T-helper 1 cell (primary cell): ENCODE measurements at regions not wholly inside any gene's neighbourhood (a gene's known extent, or its start where the extent isn't known, plus 50 kb on each side); places are given as distances from the start of the nearest gene placed in this dataset.

Experiments
- DNase-seq, 5 donors: peaks; one replicate each; pipeline ENCODE4 v3.0.0-alpha.2; 2012 to 2020

DNA sequence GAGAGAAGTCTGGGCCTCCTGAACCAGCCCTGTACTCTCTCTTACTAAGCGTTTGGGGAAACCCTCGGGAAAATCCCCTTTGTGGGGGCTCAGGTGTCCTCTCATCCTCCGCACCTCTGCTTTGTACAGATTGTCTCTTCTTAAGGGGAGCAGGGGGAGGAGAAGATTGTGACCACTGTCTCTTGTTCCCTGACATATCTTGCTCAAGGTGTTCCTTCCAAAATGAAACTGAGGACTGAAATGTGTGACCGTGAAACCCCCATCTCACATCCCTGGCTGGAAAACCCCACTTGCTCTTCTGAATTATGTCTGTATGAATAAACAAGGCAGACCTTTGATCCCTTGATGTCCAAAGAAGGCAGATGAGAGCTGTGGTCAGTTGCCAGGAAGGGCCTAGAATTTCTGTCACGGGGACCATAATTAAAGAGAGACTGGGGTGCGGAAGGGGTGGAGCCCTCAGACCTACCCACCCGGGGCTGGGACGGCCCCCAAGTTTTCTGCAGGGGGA, 369.8 kb downstream of the AACS start:
- no peak for DNase-seq

DNA sequence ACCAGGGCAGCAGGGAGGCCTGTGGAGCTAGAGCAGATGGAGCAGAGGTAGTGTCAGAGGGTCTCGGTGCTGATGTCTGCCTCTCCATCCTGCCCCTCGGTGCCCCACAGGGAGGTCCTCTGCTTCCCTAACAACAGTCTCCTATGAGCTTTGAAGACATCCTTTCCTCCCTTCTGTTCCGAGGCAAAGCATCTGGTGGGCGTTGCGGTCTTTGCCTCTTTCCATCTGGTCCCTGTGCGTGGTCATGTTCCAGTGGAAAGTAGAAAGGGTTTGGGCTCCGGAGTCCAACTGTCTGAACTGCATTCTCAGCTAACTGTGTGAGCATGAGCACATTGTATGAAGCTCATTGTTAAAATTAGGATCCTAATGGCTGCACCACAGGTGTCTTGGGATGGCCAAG, 370.6 kb downstream of the AACS start:
- no peak for DNase-seq

DNA sequence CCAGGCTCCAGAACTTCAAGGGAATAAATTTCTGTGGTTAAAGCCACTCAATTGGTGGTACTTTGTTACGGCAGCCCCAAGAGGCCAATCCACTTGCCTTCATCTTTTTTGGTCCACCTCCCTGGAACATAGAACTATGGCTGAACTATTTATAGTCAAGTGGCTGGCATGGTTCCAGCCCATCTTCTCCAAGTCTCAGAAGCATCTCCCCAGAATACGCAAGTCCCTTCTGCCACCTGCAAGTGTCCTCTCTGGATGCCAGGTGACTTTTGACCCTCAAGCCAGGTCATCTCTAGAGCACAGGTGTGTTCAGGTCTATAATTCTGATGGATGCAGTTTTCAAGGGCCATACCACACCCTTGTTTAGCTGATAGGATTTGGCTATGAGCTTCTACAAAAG, 371.5 kb downstream of the AACS start:
- no peak for DNase-seq

DNA sequence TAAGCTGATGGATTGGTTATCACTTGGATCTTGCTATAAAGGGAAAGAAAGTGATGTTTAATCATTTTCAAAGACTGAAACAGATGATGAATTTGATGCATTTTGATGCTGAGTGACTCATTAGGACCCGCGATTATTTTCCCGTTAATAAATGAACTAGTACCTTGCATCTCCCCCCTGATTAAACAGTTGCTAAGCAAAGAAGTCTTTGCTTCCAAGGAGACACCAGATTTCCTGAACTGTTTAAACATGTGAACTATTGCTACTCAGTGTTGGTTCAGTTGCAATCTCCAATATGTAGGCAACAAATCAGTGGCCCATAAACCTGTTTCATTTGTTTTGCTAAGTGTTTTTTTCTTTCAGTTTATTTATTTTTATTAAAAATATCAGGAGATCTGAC, 375.2 kb downstream of the AACS start:
- no peak for DNase-seq

DNA sequence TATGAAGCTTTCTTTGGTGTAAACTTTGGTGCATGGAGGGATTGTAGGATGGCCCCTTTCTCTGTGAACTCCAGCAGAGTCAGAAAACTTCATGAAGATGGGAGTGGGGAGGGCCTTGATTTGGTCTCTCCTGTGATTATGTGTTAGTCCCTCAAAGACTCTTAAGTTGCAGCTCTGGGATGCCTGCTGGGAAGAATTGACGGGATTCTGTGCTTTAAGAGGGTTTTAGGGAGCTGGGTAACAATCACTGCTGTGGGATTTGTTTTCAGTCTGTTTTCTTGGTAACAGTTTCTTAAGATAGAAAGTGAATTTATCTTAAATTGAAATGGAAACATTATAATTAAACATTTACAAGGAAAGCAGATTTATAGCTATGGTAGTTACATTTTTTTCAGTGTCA, 378.1 kb downstream of the AACS start:
- no peak for DNase-seq

DNA sequence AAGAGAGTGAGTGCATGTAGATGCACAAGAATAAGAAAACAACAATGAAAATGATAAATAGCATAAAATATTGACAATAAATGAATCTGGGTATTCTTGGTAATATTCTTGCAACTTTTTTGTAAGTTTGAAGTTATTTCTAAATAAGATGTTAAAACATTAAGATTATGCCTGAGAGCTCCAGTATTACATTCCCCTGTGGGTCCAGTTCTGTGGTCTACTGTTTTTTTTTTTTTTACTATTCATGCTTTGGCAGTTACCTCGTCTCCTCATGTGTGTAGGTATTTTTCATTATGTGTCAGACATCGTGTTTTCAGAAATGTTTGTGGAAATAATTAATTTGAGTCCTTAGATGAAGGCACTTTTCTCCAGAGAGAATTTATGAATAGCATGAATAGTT, 386.2 kb downstream of the AACS start:
- no peak for DNase-seq

DNA sequence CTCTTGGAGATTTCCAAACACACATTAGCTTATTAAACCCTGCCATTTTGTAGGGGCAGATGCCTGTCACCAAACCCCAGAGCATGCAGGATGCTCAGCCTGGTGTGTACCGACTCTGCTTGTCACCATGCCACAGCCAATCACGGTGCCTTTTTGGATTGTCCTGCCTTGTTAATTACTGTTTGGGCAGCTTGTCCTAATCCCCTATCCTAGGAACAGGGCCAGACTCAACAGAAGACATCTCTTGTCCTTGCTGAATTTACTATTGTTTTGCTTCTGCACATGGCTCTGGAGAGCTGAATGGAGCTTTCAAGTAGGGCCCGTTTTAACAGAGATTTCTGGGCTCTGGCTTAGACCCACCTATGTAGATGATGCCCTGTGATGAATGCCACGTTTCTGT, 388.5 kb downstream of the AACS start:
- DNase-seq, result no peak

DNA sequence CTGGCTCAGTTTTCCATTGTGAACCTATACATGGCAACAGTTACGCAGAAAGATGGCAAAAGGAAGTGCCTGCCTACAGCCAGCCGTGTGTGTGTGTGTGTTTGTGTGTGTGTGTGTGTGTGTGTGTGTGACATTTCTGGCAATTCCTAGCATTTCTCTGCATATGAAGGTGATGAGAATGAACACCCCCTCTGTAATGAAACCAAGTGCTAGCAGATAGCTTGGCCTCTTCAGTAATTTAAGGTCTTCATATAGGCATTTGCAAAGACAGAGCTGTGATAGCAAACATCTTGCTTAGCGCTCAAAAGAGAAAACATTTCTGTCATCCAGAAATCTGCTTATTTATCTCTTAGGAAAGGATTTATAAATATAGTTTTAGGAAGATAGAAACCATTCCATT, 389.1 kb downstream of the AACS start:
- DNase-seq, result no peak

DNA sequence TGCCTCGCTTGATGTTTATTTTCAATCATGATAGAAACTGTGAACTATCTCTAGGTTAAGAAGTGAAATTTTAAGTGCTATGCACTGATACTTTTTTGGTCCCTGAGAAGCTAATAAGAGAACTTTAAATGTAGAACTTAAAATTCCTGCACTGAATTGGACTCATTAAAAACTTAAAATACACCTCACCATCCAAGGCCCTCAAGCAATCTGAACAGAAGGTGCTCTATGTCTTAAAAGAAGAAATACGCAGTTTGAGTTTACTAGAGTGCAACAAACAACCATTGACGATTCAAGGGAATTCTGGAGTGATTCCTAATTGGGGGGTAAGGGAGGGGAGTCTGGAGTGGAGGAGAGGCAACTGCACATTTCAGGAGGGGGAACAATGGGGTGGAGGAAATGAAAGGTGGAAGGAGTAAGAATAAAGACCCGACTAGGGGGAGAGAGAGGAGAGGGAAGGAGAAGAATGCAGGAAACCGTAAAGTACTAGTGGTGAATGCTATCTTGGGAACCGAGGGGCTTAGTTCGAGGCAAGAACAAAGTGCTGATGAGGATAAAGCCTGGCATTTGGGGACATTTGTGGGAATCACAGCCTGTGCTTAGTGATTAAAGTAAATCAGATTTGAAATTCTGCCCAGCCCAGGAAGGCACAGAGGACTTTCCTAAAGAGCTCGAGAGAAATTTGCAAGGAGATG, 389.7 kb downstream of the AACS start:
- no peak for DNase-seq

DNA sequence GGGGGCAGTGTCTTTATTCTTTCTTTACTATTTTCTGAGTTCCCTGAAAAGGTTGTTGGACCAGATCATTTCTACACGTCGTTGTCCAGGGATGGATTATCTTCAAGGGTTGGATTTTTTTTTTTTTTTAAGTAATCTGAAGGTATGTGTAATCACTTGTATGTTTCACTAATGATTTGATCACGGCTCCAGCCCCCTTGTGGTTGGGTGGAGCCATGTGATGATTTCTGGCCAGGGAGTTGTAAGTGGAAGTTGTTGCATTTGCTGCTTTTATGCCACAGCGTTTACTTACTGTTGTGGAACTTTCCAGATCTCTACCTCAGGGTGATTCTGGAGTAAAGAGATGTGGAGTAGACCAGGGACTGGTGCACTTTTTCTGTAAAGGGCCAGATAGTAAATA, 390.3 kb downstream of the AACS start:
- no peak for DNase-seq

DNA sequence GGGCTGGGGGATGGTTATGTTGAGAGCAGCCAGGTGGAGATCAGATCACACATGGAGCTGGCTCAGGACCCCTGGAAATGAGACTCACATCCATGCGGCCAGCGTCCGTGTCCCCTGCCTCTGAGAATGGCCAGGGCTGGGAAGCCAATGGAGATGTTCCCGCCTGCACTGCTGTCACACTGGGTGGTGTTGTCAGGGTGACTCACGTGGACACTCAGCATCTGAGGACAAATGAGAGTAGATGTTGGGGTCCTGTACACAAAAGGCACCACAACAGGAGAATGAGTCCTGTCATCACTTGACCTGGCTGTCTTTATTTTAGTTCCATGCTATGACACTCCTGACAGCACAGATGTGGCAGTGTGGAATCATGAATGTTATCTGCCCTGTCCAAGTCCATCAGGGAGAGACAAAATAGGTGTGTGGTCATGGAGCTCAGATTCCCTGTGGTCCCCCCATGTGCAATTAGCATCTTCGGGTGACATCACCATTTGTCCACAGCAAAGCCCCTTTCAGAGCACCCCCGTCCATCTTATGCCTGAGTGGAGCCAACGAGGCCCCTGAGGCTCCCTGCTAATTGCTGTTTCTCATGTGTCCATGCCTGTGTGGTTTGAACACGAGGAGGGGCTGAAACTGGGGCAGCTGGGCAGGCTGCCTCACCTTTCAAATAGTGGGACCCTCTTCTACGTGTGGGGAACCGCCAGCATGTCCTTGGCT, 393.5 kb downstream of the AACS start:
- no peak for DNase-seq

DNA sequence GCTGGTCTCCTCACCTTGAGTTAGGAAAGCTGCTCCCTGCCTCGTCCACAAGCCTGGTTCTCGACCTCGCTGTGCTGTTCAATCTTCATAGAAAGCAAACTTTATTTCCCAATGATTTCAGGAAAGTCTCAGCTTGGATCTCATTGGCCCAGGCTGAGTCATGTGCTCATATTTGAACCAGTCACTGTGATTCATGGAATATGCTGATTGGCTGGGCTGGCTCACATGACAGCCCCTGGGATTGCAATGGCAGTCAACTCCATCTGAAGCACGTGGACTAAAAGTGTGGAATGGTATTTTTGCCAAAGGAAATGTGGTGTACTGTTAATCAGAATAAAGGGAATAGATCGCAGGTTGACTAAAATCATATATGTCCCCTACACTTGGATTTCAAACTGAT, 396.6 kb downstream of the AACS start:
- DNase-seq, result no peak

DNA sequence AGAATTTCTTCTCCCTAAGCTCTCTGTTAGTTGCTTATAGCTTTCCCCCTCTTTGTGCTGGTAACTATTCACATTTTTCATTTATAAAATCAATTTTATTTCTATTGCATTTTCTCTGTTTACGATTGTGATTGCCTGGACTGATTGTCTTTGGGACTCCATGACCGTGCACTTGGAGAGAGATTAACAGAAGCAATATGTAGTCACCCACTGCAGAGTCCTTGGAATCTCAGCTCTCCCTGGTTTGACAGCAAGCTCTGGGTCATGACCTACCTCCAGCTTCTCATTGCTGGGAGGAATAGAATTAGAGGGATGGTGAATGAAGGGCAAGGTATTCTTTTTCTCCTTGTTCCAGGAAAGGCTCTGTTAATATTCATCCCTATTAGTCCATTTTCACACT, 398.2 kb downstream of the AACS start:
- no peak for DNase-seq

DNA sequence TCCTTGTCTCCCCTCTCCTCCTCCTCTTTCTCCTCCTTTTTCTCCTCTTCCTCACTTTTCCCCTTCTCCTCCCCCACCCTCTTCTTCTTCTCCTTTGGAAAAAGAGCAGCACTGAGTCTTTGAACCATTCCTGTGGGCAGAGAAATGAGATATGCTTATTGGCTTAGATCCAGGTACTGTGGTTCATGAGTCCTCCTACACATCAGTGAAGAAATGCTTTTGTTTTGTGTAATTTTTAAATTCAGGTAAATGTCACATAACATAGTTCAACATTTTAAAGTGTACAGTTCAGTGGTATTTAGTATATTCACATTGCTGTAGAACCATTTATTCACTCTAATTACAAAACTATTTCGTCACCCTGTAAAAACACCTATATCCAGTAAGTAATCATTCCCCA, 402.1 kb downstream of the AACS start:
- no peak for DNase-seq

DNA sequence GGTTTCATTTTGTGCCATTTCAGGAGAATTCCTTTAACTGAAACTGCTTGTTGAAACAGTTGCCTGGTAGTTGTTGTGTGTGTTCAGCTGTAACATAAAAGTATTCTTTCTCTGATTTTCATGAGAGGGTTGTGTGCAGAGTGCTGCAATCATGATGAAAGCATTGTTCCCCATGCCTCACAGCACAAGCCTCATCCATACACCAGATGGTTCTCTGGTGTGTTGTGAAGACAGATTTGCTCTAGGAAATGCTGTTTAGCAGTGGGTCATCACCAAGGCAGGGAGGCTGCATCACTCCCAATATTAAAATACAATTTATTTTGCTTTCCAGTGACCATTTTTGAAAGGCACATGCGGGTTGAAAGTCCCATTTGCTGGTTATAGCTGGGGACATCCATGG, 404.4 kb downstream of the AACS start:
- DNase-seq, result no peak

DNA sequence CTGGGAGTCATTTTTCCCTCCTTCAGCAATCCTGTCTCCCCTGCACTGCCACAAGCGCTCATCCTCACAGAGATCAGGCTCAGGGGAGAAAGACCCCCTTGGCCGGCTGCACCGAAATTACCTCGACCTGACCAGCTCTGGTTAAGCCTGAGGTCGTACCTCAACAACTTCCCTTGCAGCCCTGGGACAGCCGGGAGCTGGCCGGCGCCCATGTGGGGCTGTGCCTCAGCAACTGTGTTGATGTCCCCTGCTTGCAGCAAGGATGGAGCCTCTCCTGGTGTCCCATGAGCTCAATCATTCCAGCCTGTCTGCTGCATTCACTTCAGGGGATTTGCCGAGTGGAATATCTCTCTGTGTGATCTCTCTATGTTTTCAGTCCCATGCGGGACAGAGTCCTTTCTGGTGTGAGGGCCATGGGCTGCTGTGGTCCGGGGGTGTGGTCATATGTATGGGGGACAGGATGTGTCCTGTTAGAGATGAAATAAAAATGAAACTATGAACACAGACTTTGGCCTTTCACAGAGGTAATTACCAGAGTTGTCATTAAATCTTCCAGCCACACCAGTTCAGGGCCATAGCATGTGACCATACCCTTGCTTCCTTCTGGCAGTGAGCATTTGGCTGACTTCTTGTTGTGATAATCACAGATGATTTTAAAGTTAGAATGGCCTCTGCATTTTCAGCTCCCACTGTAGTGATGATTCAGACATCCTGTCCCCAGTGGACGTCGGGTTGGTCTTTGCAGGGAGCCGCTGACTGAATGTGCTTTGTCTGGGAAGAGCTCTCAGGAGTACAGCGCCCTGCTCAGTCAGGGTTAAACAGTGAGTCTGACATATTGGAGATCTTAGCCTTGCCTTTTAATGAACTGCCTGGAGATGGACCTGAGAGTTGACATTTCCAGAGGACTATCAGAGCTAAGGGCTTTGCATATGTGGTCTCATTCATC, 405.9 kb downstream of the AACS start:
- DNase-seq, result no peak

DNA sequence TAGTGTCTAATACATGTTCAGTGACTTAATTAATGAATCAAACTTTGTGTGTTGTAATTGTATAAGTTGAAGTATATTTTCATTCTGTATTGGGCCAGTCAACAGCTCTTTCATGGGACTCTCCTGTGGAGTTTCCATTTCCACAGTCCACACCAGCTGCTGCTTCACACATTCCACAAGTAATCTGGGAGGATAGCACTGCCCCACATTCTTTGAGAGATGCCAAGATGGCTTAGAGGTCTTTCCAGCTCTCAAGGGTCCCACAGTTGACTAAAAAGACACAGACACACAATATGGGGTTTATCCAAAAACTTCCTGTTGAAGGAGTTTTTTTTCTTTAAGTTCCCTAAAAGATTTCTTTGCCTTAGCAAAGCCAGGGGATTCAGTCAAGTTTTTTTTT, 408.3 kb downstream of the AACS start:
- DNase-seq, result no peak

DNA sequence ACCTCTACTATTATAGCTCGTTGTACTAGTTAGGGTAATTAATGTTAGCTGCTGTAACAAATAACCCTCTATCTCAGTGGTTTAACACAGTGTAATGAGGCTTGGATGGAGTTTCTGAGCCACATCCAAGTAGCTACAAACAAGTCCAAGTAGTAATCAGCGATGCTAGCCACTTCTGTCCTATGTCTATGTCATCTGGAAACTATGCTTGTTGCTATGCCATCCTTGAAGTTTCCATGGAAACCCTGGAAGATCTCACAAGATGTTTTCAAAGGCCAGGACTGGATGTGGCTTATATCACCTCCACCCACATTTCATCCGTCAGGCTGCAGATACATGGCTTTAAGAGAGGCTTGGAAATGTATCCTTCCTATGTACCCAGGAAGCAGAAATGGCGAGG, 422.1 kb downstream of the AACS start:
- no peak for DNase-seq

DNA sequence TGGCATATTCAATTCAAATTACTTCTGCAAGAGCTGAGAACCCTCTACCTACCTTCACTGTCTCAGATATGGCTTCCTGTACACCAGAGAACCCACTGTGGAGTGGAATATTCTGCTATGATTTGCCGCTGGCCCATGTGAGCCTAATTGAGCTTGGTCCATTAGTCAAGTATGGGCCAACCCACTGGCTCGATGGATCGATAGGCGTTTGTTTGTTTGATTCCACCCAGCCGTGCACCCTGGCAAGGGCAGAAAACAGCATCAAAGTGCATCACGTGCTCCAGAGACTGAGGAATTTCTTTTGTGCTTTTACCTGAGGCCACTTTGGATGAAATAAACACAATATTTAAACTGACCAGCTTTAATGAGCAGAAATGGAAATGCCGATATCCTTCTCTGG, 426.3 kb downstream of the AACS start:
- no peak for DNase-seq

DNA sequence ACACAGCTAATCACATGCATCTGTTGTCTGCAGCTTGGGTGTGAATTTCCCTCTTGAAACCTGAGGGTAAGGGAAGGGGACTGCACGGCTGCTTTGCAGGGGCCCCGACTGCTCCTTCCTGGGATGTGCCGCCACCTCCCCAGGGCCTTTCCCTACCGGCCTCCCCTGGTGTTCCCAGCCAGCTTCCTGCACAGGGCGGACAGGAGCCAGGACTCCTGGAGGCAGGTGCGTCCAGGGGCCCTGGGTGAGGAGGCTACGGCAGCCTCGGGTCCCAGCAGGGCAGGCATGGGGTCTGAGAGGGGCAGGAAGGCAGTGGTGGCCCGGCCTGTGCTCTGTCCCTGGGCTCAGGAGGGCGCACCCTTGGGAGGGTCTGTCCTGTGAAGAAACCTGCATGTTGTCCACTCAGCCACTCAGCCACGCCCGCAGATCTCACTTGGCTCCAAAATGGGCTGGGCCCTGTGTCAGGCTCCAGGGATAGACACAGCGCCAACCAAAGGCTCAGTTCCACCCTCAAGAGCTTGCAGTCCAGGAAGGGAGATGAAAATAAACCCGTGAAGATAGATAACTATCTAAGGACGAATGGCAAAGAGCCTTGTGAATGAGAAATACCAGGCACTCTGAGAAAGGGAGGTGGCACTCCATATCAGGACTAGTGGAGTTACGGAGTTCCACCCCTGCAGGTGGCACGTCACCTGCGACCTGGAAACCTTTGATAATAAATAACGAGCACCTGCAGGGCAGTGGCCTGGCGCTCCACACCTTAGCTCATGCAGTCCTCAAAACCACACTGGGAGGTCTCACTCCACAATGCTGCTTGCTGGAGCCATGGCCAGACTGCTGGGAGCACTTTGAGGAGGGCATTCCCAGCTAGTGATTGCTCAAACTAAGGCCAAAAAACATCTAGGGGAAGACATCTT, 427.4 kb downstream of the AACS start:
- DNase-seq, result no peak

DNA sequence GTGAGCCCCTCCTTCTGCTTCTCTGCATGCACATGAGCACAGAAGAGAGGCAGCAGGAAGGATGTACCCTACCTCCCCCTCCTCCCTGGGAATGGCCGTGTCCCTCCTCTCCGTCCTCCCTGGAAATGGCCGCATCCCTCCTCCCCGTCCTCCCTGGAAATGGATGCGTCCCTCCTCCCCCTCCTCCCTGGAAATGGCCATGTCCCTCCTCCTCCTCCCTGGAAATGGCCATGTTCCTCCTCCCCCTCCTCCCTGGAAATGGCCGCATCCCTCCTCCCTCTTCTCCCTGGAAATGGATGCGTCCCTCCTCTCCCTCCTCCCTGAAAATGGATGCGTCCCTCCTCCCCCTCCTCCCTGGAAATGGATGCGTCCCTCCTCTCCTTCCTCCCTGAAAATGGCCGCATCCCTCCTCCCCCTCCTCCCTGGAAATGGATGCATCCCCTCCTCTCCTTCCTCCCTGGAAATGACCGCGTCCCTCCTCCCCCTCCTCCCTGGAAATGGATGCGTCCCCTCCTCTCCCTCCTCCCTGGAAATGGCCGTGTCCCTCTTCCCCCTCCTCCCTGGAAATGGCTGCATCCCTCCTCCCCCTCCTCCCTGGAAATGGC, 428.6 kb downstream of the AACS start:
- DNase-seq, result no peak

DNA sequence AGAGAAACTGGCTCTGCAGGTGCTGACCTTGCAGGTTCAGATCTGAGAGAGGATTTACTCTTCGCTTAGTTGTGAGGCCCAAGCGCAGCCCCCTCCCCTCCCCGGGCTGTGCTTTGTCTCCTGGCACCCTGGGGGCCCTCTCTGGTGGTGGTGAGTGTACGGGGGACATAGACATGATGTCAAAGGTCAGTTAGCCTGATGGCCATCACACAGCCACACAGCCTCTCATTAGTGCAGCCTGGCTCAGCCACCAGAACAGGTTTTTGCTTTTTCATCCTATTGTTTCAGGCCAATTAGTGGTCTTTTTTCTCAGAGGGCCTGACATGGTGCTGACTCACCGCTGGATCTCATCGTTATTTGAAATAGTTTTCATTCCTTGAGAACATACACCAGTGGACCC, 437.9 kb downstream of the AACS start:
- DNase-seq, result no peak
